ENCODE measurements at regions not wholly inside any gene's neighbourhood (a gene's known extent, or its start where the extent isn't known, plus 50 kb on each side); places are given as distances from the start of the nearest gene placed in this dataset.

- Histone ChIP-seq H3K36me3 (ENCODE audit: control insufficient read depth in 1 of 2, insufficient read depth in 2 of 2, low read length in 2 of 2) (no peaks in the 10 kb centered on the region), H3K27me3 (ENCODE audit: low read depth, low read length) (no peaks in the 10 kb centered on the region), H3K4me1 (ENCODE audit: control insufficient read depth in 1 of 2, insufficient read depth in 2 of 2, low read length in 2 of 2) (no peaks in the 10 kb centered on the region), H3K4me3 (ENCODE audit: low read depth in 1 of 2, low read length in 2 of 2) (no peak overlapping the region), H3K9me3 (ENCODE audit: control insufficient read depth in 1 of 2, low read length in 2 of 2) (no peaks in the 10 kb centered on the region), H3K27ac (ENCODE audit: low read length) (no peak overlapping the region)
Observed at GRCh38 chr13:111048387-111048786, 66.7 kb upstream of the ARHGEF7 start.

GRCh38 chr13:111047326-111047725 is 67.8 kb upstream of the ARHGEF7 start:
- no peak overlapping the region for H3K27ac ChIP-seq (ENCODE audit: low read length)
- no peak overlapping the region for H3K4me3 ChIP-seq (ENCODE audit: low read depth in 1 of 2, low read length in 2 of 2)
- no peaks in the 10 kb centered on the region for H3K4me1 ChIP-seq (ENCODE audit: control insufficient read depth in 1 of 2, insufficient read depth in 2 of 2, low read length in 2 of 2)
- H3K9me3 ChIP-seq (ENCODE audit: control insufficient read depth in 1 of 2, low read length in 2 of 2), result no peaks in the 10 kb centered on the region
- H3K36me3 ChIP-seq (ENCODE audit: control insufficient read depth in 1 of 2, insufficient read depth in 2 of 2, low read length in 2 of 2), result no peaks in the 10 kb centered on the region
- H3K27me3 ChIP-seq (ENCODE audit: low read depth, low read length), result no peaks in the 10 kb centered on the region

GRCh38 chr13:111046590-111047141 is 68.4 kb upstream of the ARHGEF7 start:
- Histone ChIP-seq H3K36me3 (ENCODE audit: control insufficient read depth in 1 of 2, insufficient read depth in 2 of 2, low read length in 2 of 2) (no peaks in the 10 kb centered on the region), H3K4me1 (ENCODE audit: control insufficient read depth in 1 of 2, insufficient read depth in 2 of 2, low read length in 2 of 2) (no peaks in the 10 kb centered on the region), H3K9me3 (ENCODE audit: control insufficient read depth in 1 of 2, low read length in 2 of 2) (no peaks in the 10 kb centered on the region), H3K27me3 (ENCODE audit: low read depth, low read length) (no peaks in the 10 kb centered on the region), H3K4me3 (ENCODE audit: low read depth in 1 of 2, low read length in 2 of 2) (no peak overlapping the region), H3K27ac (ENCODE audit: low read length) (no peak overlapping the region)

- Histone ChIP-seq H3K9me3 (ENCODE audit: control insufficient read depth in 1 of 2, low read length in 2 of 2) (no peaks in the 10 kb centered on the region), H3K4me3 (ENCODE audit: low read depth in 1 of 2, low read length in 2 of 2) (no peak overlapping the region), H3K27ac (ENCODE audit: low read length) (no peak overlapping the region), H3K27me3 (ENCODE audit: low read depth, low read length) (no peaks in the 10 kb centered on the region), H3K36me3 (ENCODE audit: control insufficient read depth in 1 of 2, insufficient read depth in 2 of 2, low read length in 2 of 2) (no peaks in the 10 kb centered on the region), H3K4me1 (ENCODE audit: control insufficient read depth in 1 of 2, insufficient read depth in 2 of 2, low read length in 2 of 2) (no peaks in the 10 kb centered on the region)
Observed at GRCh38 chr13:111045170-111045569, 69.9 kb upstream of the ARHGEF7 start.

GRCh38 chr13:111044087-111044830 is 70.9 kb upstream of the ARHGEF7 start:
- no peak overlapping the region for H3K4me3 ChIP-seq (ENCODE audit: low read depth in 1 of 2, low read length in 2 of 2)

GRCh38 chr13:111043575-111043982 is 71.5 kb upstream of the ARHGEF7 start:
- Histone ChIP-seq H3K4me3 (ENCODE audit: low read depth in 1 of 2, low read length in 2 of 2) (no peak overlapping the region), H3K27ac (ENCODE audit: low read length) (no peak overlapping the region), H3K27me3 (ENCODE audit: low read depth, low read length) (no peaks in the 10 kb centered on the region), H3K9me3 (ENCODE audit: control insufficient read depth in 1 of 2, low read length in 2 of 2) (no peaks in the 10 kb centered on the region), H3K36me3 (ENCODE audit: control insufficient read depth in 1 of 2, insufficient read depth in 2 of 2, low read length in 2 of 2) (no peaks in the 10 kb centered on the region), H3K4me1 (ENCODE audit: control insufficient read depth in 1 of 2, insufficient read depth in 2 of 2, low read length in 2 of 2) (no peaks in the 10 kb centered on the region)

More at GRCh38 chr13:111044087-111044830, 70.9 kb upstream of the ARHGEF7 start:
- H3K27me3 ChIP-seq (ENCODE audit: low read depth, low read length), result no peaks in the 10 kb centered on the region
- no peaks in the 10 kb centered on the region for H3K9me3 ChIP-seq (ENCODE audit: control insufficient read depth in 1 of 2, low read length in 2 of 2)
- H3K36me3 ChIP-seq (ENCODE audit: control insufficient read depth in 1 of 2, insufficient read depth in 2 of 2, low read length in 2 of 2), result no peaks in the 10 kb centered on the region
- H3K27ac ChIP-seq (ENCODE audit: low read length), result no peak overlapping the region
- no peaks in the 10 kb centered on the region for H3K4me1 ChIP-seq (ENCODE audit: control insufficient read depth in 1 of 2, insufficient read depth in 2 of 2, low read length in 2 of 2)

GRCh38 chr13:111042661-111043226 is 72.4 kb upstream of the ARHGEF7 start:
- no peaks in the 10 kb centered on the region for H3K36me3 ChIP-seq (ENCODE audit: control insufficient read depth in 1 of 2, insufficient read depth in 2 of 2, low read length in 2 of 2)
- H3K9me3 ChIP-seq (ENCODE audit: control insufficient read depth in 1 of 2, low read length in 2 of 2), result no peaks in the 10 kb centered on the region
- H3K27ac ChIP-seq (ENCODE audit: low read length), result no peak overlapping the region
- H3K4me3 ChIP-seq (ENCODE audit: low read depth in 1 of 2, low read length in 2 of 2), result no peak overlapping the region
- H3K27me3 ChIP-seq (ENCODE audit: low read depth, low read length), result no peaks in the 10 kb centered on the region
- H3K4me1 ChIP-seq (ENCODE audit: control insufficient read depth in 1 of 2, insufficient read depth in 2 of 2, low read length in 2 of 2), result no peaks in the 10 kb centered on the region

- H3K4me3 ChIP-seq (ENCODE audit: low read depth in 1 of 2, low read length in 2 of 2), result no peak overlapping the region
- no peaks in the 10 kb centered on the region for H3K27me3 ChIP-seq (ENCODE audit: low read depth, low read length)
- no peak overlapping the region for H3K27ac ChIP-seq (ENCODE audit: low read length)
- no peaks in the 10 kb centered on the region for H3K4me1 ChIP-seq (ENCODE audit: control insufficient read depth in 1 of 2, insufficient read depth in 2 of 2, low read length in 2 of 2)
- no peaks in the 10 kb centered on the region for H3K36me3 ChIP-seq (ENCODE audit: control insufficient read depth in 1 of 2, insufficient read depth in 2 of 2, low read length in 2 of 2)
- H3K9me3 ChIP-seq (ENCODE audit: control insufficient read depth in 1 of 2, low read length in 2 of 2), result no peaks in the 10 kb centered on the region
Observed at GRCh38 chr13:111040830-111041229, 74.3 kb upstream of the ARHGEF7 start.

GRCh38 chr13:111039735-111040134 is 75.4 kb upstream of the ARHGEF7 start:
- H3K4me3 ChIP-seq (ENCODE audit: low read depth in 1 of 2, low read length in 2 of 2), result no peak overlapping the region
- H3K27me3 ChIP-seq (ENCODE audit: low read depth, low read length), result no peaks in the 10 kb centered on the region
- no peaks in the 10 kb centered on the region for H3K36me3 ChIP-seq (ENCODE audit: control insufficient read depth in 1 of 2, insufficient read depth in 2 of 2, low read length in 2 of 2)
- no peaks in the 10 kb centered on the region for H3K9me3 ChIP-seq (ENCODE audit: control insufficient read depth in 1 of 2, low read length in 2 of 2)
- no peak overlapping the region for H3K27ac ChIP-seq (ENCODE audit: low read length)
- H3K4me1 ChIP-seq (ENCODE audit: control insufficient read depth in 1 of 2, insufficient read depth in 2 of 2, low read length in 2 of 2), result no peaks in the 10 kb centered on the region

- Histone ChIP-seq H3K4me3 (ENCODE audit: low read depth in 1 of 2, low read length in 2 of 2) (no peak overlapping the region), H3K27ac (ENCODE audit: low read length) (no peak overlapping the region), H3K27me3 (ENCODE audit: low read depth, low read length) (no peaks in the 10 kb centered on the region), H3K36me3 (ENCODE audit: control insufficient read depth in 1 of 2, insufficient read depth in 2 of 2, low read length in 2 of 2) (no peaks in the 10 kb centered on the region), H3K4me1 (ENCODE audit: control insufficient read depth in 1 of 2, insufficient read depth in 2 of 2, low read length in 2 of 2) (no peaks in the 10 kb centered on the region), H3K9me3 (ENCODE audit: control insufficient read depth in 1 of 2, low read length in 2 of 2) (no peaks in the 10 kb centered on the region)
Observed at GRCh38 chr13:111038887-111039286, 76.2 kb upstream of the ARHGEF7 start.

GRCh38 chr13:111037927-111038326 is 77.2 kb upstream of the ARHGEF7 start:
- H3K27ac ChIP-seq (ENCODE audit: low read length), result no peak overlapping the region
- no peaks in the 10 kb centered on the region for H3K4me1 ChIP-seq (ENCODE audit: control insufficient read depth in 1 of 2, insufficient read depth in 2 of 2, low read length in 2 of 2)
- H3K9me3 ChIP-seq (ENCODE audit: control insufficient read depth in 1 of 2, low read length in 2 of 2), result no peaks in the 10 kb centered on the region
- H3K36me3 ChIP-seq (ENCODE audit: control insufficient read depth in 1 of 2, insufficient read depth in 2 of 2, low read length in 2 of 2), result no peaks in the 10 kb centered on the region
- H3K4me3 ChIP-seq (ENCODE audit: low read depth in 1 of 2, low read length in 2 of 2), result no peak overlapping the region
- no peaks in the 10 kb centered on the region for H3K27me3 ChIP-seq (ENCODE audit: low read depth, low read length)

Data from muscle layer of duodenum (tissue), 2 donors.